Activated T-helper 1 cell treated with anti-CD3 and anti-CD28 coated beads, Interleukin-12 subunit alpha, Interleukin-12 subunit beta, Interleukin-2, Interleukin-4 antibody, amounts not matched to agents 30 ng/mL and 10 ng/mL and 1 ng/mL, durations not matched to agents 14 hours and 24 hours and 36 hours (primary cell): ENCODE measurements at regions not wholly inside any gene's neighbourhood (a gene's known extent, or its start where the extent isn't known, plus 50 kb on each side); places are given as distances from the start of the nearest gene placed in this dataset.

ENCODE experiments used
- DNase-seq: peaks from one replicate; pipeline ENCODE4 v3.0.0; 2021; ENCODE audit warnings: low spot score
- H3K27ac Mint-ChIP-seq: one replicate; pipeline ENCODE4 v1.8.0; 2021; ENCODE audit warnings: mild to moderate bottlenecking, mixed read lengths
- H3K27me3 Mint-ChIP-seq: one replicate; pipeline ENCODE4 v1.8.0; 2022; ENCODE audit warnings: mild to moderate bottlenecking, moderate library complexity, mixed read lengths; ENCODE audit not compliant: insufficient read depth
- H3K36me3 Mint-ChIP-seq: one replicate; pipeline ENCODE4 v1.8.0; 2021; ENCODE audit warnings: low read depth, mixed read lengths
- H3K4me1 Mint-ChIP-seq: one replicate; pipeline ENCODE4 v1.8.0; 2021; ENCODE audit warnings: low read depth, mixed read lengths
- H3K4me3 Mint-ChIP-seq: one replicate; pipeline ENCODE4 v1.8.0; 2021; ENCODE audit warnings: mild to moderate bottlenecking, moderate library complexity, mixed read lengths
- H3K9me3 Mint-ChIP-seq: one replicate; pipeline ENCODE4 v1.8.0; 2021; ENCODE audit warnings: mixed read lengths
- intact Hi-C: fragments of 100-400 bp; cut with micrococcal nuclease; formaldehyde crosslinking; loops from one replicate; pipeline ENCODE4 v1.15.1; 2024

DNA sequence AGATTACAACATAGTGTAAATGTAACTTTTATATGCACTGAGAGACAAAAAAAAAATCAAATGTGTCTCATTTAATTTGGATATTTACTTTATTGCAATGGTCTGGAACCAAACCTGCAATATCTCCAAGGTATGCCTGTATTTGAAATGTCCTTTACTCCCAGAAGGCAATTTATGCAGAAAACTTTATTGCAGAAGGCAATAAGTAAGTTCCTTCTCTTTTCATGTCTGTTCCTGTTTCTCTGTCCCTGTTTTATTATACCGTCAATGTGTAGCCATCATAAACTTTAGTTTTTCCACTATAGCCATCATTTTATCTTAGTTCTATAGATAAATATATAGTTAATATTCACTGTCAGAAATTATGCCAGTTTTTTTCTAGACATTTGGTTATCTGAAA, 513.1 kb upstream of the FAM98A start:
- intact Hi-C loops, result no loop called here
- H3K9me3 Mint-ChIP-seq, result no peaks in the 10 kb centered on the region
- H3K27ac Mint-ChIP-seq, result no peak overlapping the region
- no peaks in the 10 kb centered on the region for H3K36me3 Mint-ChIP-seq
- no peaks in the 10 kb centered on the region for H3K27me3 Mint-ChIP-seq
- no peaks in the 10 kb centered on the region for H3K4me1 Mint-ChIP-seq
- H3K4me3 Mint-ChIP-seq, result no peak overlapping the region
- DNase-seq, result no peak

DNA sequence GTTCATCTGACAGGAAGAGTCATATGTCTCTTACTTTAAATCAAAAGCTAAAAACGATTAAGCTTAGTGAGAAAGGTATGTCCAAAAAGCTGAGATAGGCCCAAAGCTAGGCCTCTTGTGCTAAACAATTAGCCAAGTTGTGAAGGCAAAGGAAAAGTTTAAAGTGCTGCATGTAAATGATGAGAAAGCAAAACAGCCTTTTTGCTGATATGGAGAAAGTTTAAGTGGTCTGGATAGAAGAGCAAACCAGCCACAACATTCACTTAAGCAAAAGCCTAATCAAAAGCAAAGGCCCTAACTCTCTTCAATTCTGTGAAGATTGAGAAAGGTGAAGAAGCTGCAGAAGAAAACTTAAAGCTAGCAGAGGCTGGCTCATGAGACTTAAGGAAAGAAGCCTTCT, 511.3 kb upstream of the FAM98A start:
- Mint-ChIP-seq H3K27me3 (no peaks in the 10 kb centered on the region), H3K9me3 (no peaks in the 10 kb centered on the region), H3K36me3 (no peaks in the 10 kb centered on the region), H3K4me3 (no peak overlapping the region), H3K4me1 (no peaks in the 10 kb centered on the region), H3K27ac (no peak overlapping the region)
- DNase-seq, result no peak
- intact Hi-C loops, result no loop called here

- no peaks in the 10 kb centered on the region for H3K36me3 Mint-ChIP-seq
- H3K4me3 Mint-ChIP-seq, result no peak overlapping the region
- H3K27ac Mint-ChIP-seq, result no peak overlapping the region
- no peaks in the 10 kb centered on the region for H3K4me1 Mint-ChIP-seq
- H3K9me3 Mint-ChIP-seq, result no peaks in the 10 kb centered on the region
- intact Hi-C loops, result no loop called here
- no peaks in the 10 kb centered on the region for H3K27me3 Mint-ChIP-seq
- no peak for DNase-seq
These were observed 508.7 kb upstream of the FAM98A start for GRCh38 chr2:34107811-34108210.

DNA sequence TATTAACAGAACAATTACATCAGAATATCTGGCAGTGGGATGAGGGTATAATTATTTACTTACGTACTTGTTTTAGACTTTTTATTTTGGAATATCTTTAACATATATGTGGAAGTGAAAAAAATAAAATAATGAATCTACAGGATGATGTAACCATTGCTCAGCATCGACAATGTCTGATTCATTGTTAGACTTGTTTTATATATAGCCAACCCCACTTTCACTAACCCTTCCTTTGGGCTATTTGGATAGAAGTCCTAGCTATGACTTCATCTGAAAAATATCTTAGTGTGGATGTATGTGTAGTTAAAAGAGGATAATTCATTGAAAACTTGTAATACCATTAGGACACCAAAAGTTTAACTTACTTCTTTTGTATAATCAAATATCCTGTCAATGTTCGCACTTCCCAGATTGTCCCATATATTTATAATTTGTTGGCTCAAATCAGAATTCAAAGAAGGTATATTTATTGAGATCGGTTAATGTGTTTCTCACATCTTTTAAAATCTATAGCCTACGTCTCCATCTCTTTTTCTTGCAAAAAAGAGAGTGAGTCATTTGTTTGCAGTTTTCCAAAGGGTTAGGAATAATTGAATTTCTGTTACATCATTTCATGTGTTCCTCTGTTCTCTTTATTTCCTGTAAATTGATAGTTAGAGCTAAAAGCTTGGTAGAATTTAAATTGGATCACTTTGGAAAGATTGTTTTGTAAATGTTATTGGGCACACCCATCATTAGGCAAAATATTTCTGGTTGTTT, 506.1 kb upstream of the FAM98A start:
- intact Hi-C loops, result no loop called here
- H3K36me3 Mint-ChIP-seq, result no peaks in the 10 kb centered on the region
- no peak overlapping the region for H3K4me3 Mint-ChIP-seq
- H3K9me3 Mint-ChIP-seq, result no peaks in the 10 kb centered on the region
- DNase-seq, result no peak
- H3K27ac Mint-ChIP-seq, result no peak overlapping the region
- no peaks in the 10 kb centered on the region for H3K27me3 Mint-ChIP-seq
- H3K4me1 Mint-ChIP-seq, result no peaks in the 10 kb centered on the region

DNA sequence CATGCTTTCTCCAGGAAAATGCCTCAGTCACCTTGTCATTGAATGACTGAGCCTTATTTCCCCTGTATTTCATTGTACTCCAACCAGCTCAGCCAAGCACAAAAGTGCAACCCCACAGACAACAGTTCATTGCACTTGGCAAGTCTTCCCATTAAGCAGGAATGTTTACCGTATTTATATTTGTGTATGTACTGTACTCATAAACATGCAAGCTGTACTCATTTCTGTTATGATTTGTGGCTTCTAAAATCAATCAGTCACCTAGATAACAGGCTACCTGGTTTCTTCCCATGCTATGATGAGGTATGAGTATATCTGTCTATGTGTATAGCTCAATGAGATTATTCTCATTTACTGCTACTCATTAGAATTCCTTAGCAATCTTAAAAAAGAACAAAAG, 505.5 kb upstream of the FAM98A start:
- Mint-ChIP-seq H3K9me3 (no peaks in the 10 kb centered on the region), H3K36me3 (no peaks in the 10 kb centered on the region), H3K27ac (no peak overlapping the region), H3K4me3 (no peak overlapping the region), H3K4me1 (no peaks in the 10 kb centered on the region), H3K27me3 (no peaks in the 10 kb centered on the region)
- intact Hi-C loops, result no loop called here
- no peak for DNase-seq

GRCh38 chr2:34103437-34103836, 504.3 kb upstream of the FAM98A start:
- intact Hi-C loops, result no loop called here
- Mint-ChIP-seq H3K27ac (no peak overlapping the region), H3K36me3 (no peaks in the 10 kb centered on the region), H3K4me1 (no peaks in the 10 kb centered on the region), H3K9me3 (no peaks in the 10 kb centered on the region), H3K4me3 (no peak overlapping the region), H3K27me3 (no peaks in the 10 kb centered on the region)
- no peak for DNase-seq

DNA sequence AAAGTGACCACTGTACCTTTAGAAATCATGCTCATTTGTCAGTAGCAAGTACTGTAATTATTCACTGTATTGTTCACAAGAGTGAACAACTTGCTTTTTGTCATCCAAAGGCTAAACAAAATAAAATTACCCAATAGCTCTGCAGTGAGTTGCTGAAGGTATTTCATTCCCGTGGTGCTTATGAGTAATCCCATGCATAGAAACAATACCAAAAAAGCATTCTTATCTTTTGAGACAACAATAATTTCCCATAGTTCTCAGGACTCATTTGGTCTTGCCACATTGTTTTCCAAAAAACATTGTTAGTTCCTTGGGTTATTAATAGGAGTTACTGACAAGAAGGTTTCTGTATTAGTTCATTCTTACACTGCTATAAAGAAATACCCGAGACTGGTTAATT, 503.2 kb upstream of the FAM98A start:
- Mint-ChIP-seq H3K27ac (no peak overlapping the region), H3K27me3 (no peaks in the 10 kb centered on the region), H3K4me3 (no peak overlapping the region), H3K9me3 (no peaks in the 10 kb centered on the region), H3K4me1 (no peaks in the 10 kb centered on the region), H3K36me3 (no peaks in the 10 kb centered on the region)
- no peak for DNase-seq
- intact Hi-C loops, result no loop called here

DNA sequence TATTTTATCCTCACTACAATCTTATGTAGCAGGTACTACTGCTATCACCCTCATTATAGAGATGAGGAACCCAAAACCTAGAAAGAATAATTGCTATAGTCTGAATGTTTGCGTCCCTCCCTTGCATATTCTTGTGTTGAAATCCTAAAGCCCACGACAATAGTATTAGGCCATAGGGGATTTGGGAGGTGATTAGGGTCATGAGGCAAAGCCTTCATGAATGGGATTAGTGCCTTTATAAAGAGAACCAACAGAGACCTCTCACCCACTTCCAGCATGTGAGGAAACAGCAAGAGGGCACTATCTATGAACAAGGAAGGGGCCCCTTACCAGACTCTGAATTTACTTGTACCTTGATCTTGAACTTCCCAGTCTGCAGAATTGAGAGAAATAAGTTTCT, 500.3 kb upstream of the FAM98A start:
- intact Hi-C loops, result no loop called here
- H3K9me3 Mint-ChIP-seq, result no peaks in the 10 kb centered on the region
- no peak overlapping the region for H3K27ac Mint-ChIP-seq
- no peaks in the 10 kb centered on the region for H3K27me3 Mint-ChIP-seq
- H3K4me3 Mint-ChIP-seq, result no peak overlapping the region
- no peaks in the 10 kb centered on the region for H3K4me1 Mint-ChIP-seq
- H3K36me3 Mint-ChIP-seq, result no peaks in the 10 kb centered on the region
- DNase-seq, result no peak

GRCh38 chr2:34098256-34098655, 499.2 kb upstream of the FAM98A start:
- H3K27me3 Mint-ChIP-seq, result no peaks in the 10 kb centered on the region
- H3K4me1 Mint-ChIP-seq, result no peaks in the 10 kb centered on the region
- intact Hi-C loops, result no loop called here
- no peak overlapping the region for H3K4me3 Mint-ChIP-seq
- H3K36me3 Mint-ChIP-seq, result no peaks in the 10 kb centered on the region
- DNase-seq, result no peak
- H3K9me3 Mint-ChIP-seq, result no peaks in the 10 kb centered on the region
- no peak overlapping the region for H3K27ac Mint-ChIP-seq

- peak; percentile 8 for DNase-seq
- Mint-ChIP-seq H3K27ac (no peak overlapping the region), H3K4me1 (no peaks in the 10 kb centered on the region), H3K4me3 (no peak overlapping the region), H3K36me3 (no peaks in the 10 kb centered on the region), H3K9me3 (no peaks in the 10 kb centered on the region), H3K27me3 (no peaks in the 10 kb centered on the region)
- intact Hi-C loops, result no loop called here
These were observed 497.6 kb upstream of the FAM98A start for GRCh38 chr2:34096562-34097171.

DNA sequence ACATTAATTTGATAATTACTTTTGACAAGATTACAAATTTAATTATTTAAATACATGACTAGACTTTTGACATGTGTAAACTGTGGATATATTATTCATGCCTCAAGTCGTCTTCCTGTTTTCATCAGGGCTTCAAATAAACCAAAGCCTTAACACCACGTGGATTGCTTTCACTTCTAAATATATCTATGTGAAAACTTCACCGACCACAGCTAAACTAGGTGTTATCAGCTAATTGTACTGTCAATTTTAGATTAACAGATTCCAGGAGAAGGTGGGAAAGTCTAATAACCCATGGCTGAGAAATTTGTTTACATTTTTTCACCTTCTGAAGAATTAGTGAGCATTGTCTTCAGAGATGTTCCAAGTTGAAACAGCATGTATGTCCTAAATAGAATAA, 494.7 kb upstream of the FAM98A start:
- DNase-seq, result no peak
- H3K36me3 Mint-ChIP-seq, result no peaks in the 10 kb centered on the region
- no peaks in the 10 kb centered on the region for H3K4me1 Mint-ChIP-seq
- H3K27ac Mint-ChIP-seq, result no peak overlapping the region
- H3K9me3 Mint-ChIP-seq, result no peaks in the 10 kb centered on the region
- intact Hi-C loops, result no loop called here
- no peak overlapping the region for H3K4me3 Mint-ChIP-seq
- no peaks in the 10 kb centered on the region for H3K27me3 Mint-ChIP-seq

DNA sequence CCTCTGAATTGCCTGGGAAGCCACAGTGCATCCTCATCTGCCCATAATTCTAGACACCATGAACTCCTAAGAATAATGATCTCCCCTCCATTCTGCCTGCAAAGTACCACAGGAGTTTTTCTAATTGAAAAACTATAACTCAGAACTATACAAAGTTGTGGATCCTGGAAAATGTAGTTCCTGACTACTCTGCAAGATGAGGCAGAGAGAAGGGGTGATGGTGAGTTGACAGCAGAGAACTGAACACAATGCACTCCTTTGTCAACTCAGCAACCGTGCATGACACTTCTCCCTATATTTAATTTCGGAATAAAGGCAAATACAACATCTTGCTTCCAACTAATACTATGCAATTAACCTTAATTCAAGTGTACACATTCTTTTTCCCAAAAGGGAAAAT, 471.1 kb upstream of the FAM98A start:
- no peaks in the 10 kb centered on the region for H3K9me3 Mint-ChIP-seq
- H3K4me3 Mint-ChIP-seq, result no peak overlapping the region
- H3K27ac Mint-ChIP-seq, result no peak overlapping the region
- intact Hi-C loops, result no loop called here
- H3K36me3 Mint-ChIP-seq, result no peaks in the 10 kb centered on the region
- no peak for DNase-seq
- H3K27me3 Mint-ChIP-seq, result no peaks in the 10 kb centered on the region
- no peaks in the 10 kb centered on the region for H3K4me1 Mint-ChIP-seq

DNA sequence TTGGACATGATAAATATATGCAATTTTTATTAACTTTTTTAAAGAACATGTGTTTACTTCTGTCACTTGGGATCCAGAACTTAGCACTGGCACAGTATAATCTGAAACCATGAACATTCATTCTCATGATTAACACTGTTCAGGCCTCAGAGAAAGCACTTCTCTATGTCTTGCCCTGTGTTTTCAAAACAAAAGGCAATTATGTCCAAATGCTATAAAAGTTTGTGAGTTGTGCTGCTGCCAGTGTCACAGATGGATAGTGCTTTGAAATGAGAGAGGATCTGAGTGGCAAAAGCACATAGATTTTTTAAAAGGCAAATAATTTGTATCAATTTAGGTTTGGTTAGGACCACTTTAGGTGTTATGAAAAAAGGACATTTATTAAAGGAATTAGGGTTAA, 470.5 kb upstream of the FAM98A start:
- intact Hi-C loops, result no loop called here
- Mint-ChIP-seq H3K27me3 (no peaks in the 10 kb centered on the region), H3K9me3 (no peaks in the 10 kb centered on the region), H3K4me1 (no peaks in the 10 kb centered on the region), H3K36me3 (no peaks in the 10 kb centered on the region), H3K4me3 (no peak overlapping the region), H3K27ac (no peak overlapping the region)
- no peak for DNase-seq

DNA sequence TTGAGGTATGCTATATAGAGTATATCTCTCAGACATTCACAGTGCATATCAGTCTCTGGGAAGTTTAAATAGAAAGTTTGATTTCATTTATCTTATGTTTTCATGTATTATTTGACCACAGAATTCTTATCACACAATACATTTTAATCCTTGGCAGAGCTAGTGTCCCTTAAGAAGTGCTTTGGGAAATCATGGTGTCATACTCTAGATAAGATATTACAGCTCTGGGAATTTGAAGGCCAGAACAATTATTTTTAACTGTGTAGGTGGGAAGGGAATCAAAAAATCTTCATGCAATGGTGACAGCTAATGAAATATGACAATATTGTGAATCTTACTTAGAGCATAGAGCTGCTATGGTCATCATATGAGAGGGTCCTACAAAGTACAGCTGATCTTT, 451.3 kb upstream of the FAM98A start:
- no peak overlapping the region for H3K27ac Mint-ChIP-seq
- intact Hi-C loops, result no loop called here
- no peak for DNase-seq
- no peaks in the 10 kb centered on the region for H3K36me3 Mint-ChIP-seq
- no peak overlapping the region for H3K4me3 Mint-ChIP-seq
- H3K4me1 Mint-ChIP-seq, result no peaks in the 10 kb centered on the region
- no peaks in the 10 kb centered on the region for H3K27me3 Mint-ChIP-seq
- H3K9me3 Mint-ChIP-seq, result no peaks in the 10 kb centered on the region
